ENCODE measurements at regions not wholly inside any gene's neighbourhood (a gene's known extent, or its start where the extent isn't known, plus 50 kb on each side); places are given as distances from the start of the nearest gene placed in this dataset.

DNA sequence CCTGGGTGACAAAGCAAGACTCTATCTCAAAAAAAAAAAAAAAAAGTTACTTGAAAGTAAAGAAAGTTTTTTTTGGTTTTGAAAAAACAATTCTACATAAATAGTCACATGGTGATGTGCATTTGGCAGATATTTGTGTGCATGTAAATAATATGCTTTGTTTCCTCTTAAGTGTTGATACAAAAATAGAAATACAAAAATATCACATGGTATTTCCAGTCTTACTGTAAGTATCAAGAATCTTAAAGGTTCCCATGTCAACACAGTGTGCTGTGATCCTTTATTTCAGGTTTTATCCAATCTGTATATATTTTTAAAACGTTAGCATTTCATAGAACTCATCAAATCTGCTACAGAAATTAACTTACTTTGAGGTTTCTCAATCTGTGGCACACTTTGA is 521.9 kb downstream of the TLE4 start:
- H3K27ac ChIP-seq (ENCODE audit: low read depth, low read length), result no peak overlapping the region
- H3K4me1 ChIP-seq (ENCODE audit: insufficient read depth, low read length), result no peaks in the 10 kb centered on the region
- CTCF ChIA-PET, result no interaction called here
- no peaks in the 10 kb centered on the region for H3K27me3 ChIP-seq (ENCODE audit: insufficient read depth, low read length, poor library complexity, severe bottlenecking)
- POLR2A ChIA-PET, result interaction anchor here (0.6 kb wide), 1 partner anchor 80 kb away, joined by 3 read pairs; no protein-coding TSS in a partner anchor
- no peaks in the 10 kb centered on the region for H3K36me3 ChIP-seq (ENCODE audit: insufficient read depth, low read length)
- Mint-ChIP-seq H3K36me3 (no peaks in the 10 kb centered on the region), H3K9me3 (no peaks in the 10 kb centered on the region), H3K27me3 (peaks cover 0 to 5% of the 10 kb centered on the region in 2 donors), H3K27ac (no peak overlapping the region), H3K4me3 (no peak overlapping the region), H3K4me1 (no peaks in the 10 kb centered on the region)
- H3K4me3 ChIP-seq (ENCODE audit: low read length), result no peak overlapping the region
- DNase-seq, result no peak
- no peaks in the 10 kb centered on the region for H3K9me3 ChIP-seq (ENCODE audit: low read length)

DNA sequence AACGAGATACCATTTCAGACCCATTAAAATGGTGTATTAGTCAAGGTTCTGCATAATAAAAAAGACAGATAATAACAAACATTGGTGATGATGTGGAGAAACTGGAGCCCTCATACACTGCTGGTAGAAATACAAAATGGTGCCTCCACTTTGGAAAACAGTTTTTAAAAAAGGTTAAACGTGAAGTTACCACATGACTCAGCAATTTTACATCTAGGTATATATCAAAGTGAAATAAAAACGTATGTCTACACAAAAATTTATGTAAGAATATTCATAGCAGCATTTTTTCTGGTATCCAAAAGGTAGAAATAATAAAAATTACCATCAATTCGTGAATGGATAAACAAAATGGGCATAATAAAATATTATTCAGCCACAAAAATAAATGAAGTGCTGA is 519.8 kb downstream of the TLE4 start:
- POLR2A ChIA-PET, result no interaction called here
- H3K9me3 Mint-ChIP-seq, result no peaks in the 10 kb centered on the region
- H3K36me3 Mint-ChIP-seq, result no peaks in the 10 kb centered on the region
- H3K9me3 ChIP-seq (ENCODE audit: low read length), result no peaks in the 10 kb centered on the region
- no peak overlapping the region for H3K4me3 Mint-ChIP-seq
- no peak overlapping the region for H3K4me3 ChIP-seq (ENCODE audit: low read length)
- H3K36me3 ChIP-seq (ENCODE audit: insufficient read depth, low read length), result no peaks in the 10 kb centered on the region
- no peak overlapping the region for H3K27ac Mint-ChIP-seq
- H3K4me1 Mint-ChIP-seq, result no peaks in the 10 kb centered on the region
- peaks cover 0 to 5% of the 10 kb centered on the region in 2 donors for H3K27me3 Mint-ChIP-seq
- no peaks in the 10 kb centered on the region for H3K27me3 ChIP-seq (ENCODE audit: insufficient read depth, low read length, poor library complexity, severe bottlenecking)
- H3K27ac ChIP-seq (ENCODE audit: low read depth, low read length), result no peak overlapping the region
- DNase-seq, result no peak
- CTCF ChIA-PET, result no interaction called here
- no peaks in the 10 kb centered on the region for H3K4me1 ChIP-seq (ENCODE audit: insufficient read depth, low read length)

DNA sequence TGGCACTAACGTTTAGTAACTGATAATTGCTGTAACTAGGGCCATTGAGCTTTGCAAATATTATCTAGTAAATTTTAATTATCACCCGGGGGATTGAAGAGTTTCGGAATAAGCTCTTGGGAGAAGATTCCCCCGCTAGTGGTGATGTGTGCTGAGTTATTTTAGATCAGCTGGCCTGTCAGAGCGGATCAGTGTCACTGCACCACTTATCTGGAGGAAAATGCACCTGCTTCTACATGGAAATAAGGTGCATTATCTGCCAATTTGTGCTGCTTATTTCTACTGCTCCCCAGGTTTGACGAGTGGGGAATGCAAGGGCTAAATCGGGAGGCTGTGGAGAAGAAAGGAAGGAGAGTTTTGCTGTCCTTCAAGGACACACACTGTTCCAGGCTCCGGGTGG is 518.6 kb downstream of the TLE4 start:
- H3K4me3 Mint-ChIP-seq, result peak overlapping the region in 1 of 7 donors; percentile 40
- Histone ChIP-seq H3K9me3 (ENCODE audit: low read length) (no peaks in the 10 kb centered on the region), H3K36me3 (ENCODE audit: insufficient read depth, low read length) (no peaks in the 10 kb centered on the region), H3K4me3 (ENCODE audit: low read length) (no peak overlapping the region), H3K4me1 (ENCODE audit: insufficient read depth, low read length) (no peaks in the 10 kb centered on the region), H3K27ac (ENCODE audit: low read depth, low read length) (no peak overlapping the region), H3K27me3 (ENCODE audit: insufficient read depth, low read length, poor library complexity, severe bottlenecking) (no peaks in the 10 kb centered on the region)
- ChIA-PET CTCF (no interaction called here), POLR2A (no interaction called here)
- H3K9me3 Mint-ChIP-seq, result no peaks in the 10 kb centered on the region
- no peak overlapping the region for H3K27ac Mint-ChIP-seq
- H3K36me3 Mint-ChIP-seq, result no peaks in the 10 kb centered on the region
- H3K27me3 Mint-ChIP-seq, result peaks cover 0 to 5% of the 10 kb centered on the region in 2 donors
- no peak for DNase-seq
- H3K4me1 Mint-ChIP-seq, result no peaks in the 10 kb centered on the region

DNA sequence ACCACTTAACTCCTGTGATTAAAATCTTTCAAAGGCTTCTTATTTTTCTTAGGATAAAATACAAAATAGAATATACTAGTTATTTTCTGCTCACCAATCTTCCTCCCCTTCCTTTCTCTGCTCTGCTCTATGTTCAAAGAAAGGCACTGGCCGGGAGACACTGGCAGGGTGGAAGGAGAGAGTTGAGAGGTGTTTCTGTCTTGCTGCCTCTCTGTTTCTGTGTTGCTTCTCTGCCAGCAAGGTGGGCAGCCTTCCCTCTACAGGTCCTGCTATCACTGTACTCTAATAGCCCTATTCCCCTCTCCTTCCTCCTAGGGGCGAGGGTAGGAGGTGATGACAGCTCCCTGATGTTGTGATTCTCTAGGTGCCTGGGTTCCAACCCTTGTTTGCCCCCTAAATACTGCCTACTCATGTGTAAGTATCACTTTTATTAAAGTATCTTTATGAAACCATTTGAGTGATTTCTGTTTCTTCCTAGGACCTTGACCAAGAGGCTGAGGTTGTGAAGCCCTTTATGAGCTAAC is 515.1 kb downstream of the TLE4 start:
- Mint-ChIP-seq H3K9me3 (no peaks in the 10 kb centered on the region), H3K36me3 (no peaks in the 10 kb centered on the region), H3K4me3 (no peak overlapping the region), H3K4me1 (no peaks in the 10 kb centered on the region), H3K27ac (no peak overlapping the region), H3K27me3 (peaks cover 0 to 5% of the 10 kb centered on the region in 2 donors)
- H3K4me3 ChIP-seq (ENCODE audit: low read length), result no peak overlapping the region
- no peaks in the 10 kb centered on the region for H3K36me3 ChIP-seq (ENCODE audit: insufficient read depth, low read length)
- no peaks in the 10 kb centered on the region for H3K4me1 ChIP-seq (ENCODE audit: insufficient read depth, low read length)
- DNase-seq, result no peak
- H3K27me3 ChIP-seq (ENCODE audit: insufficient read depth, low read length, poor library complexity, severe bottlenecking), result no peaks in the 10 kb centered on the region
- ChIA-PET POLR2A (no interaction called here), CTCF (no interaction called here)
- H3K9me3 ChIP-seq (ENCODE audit: low read length), result no peaks in the 10 kb centered on the region
- H3K27ac ChIP-seq (ENCODE audit: low read depth, low read length), result no peak overlapping the region

DNA sequence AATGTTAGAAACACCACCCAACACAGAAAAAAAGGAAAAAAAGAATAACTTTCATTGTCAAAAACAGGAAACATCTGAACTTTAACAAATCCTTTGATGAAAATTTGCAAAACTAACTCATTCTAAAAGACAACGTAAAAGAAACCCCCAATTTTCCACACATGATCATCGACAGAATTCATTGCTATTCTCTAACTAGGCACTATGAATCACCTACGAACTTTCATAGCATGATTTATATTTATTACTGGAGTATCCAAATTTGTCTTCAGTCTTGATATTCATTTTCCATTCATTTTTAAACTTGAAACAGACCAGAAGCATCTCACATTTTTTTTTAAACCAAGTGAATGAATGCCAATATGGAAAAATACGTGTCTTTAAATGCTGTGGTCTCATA is 514.6 kb downstream of the TLE4 start:
- Histone ChIP-seq H3K27ac (ENCODE audit: low read depth, low read length) (no peak overlapping the region), H3K4me3 (ENCODE audit: low read length) (no peak overlapping the region), H3K36me3 (ENCODE audit: insufficient read depth, low read length) (no peaks in the 10 kb centered on the region), H3K9me3 (ENCODE audit: low read length) (no peaks in the 10 kb centered on the region), H3K27me3 (ENCODE audit: insufficient read depth, low read length, poor library complexity, severe bottlenecking) (no peaks in the 10 kb centered on the region), H3K4me1 (ENCODE audit: insufficient read depth, low read length) (no peaks in the 10 kb centered on the region)
- no peak for DNase-seq
- no peaks in the 10 kb centered on the region for H3K36me3 Mint-ChIP-seq
- H3K9me3 Mint-ChIP-seq, result no peaks in the 10 kb centered on the region
- ChIA-PET CTCF (no interaction called here), POLR2A (no interaction called here)
- H3K27ac Mint-ChIP-seq, result no peak overlapping the region
- peaks cover 0 to 5% of the 10 kb centered on the region in 2 donors for H3K27me3 Mint-ChIP-seq
- no peak overlapping the region for H3K4me3 Mint-ChIP-seq
- no peaks in the 10 kb centered on the region for H3K4me1 Mint-ChIP-seq

DNA sequence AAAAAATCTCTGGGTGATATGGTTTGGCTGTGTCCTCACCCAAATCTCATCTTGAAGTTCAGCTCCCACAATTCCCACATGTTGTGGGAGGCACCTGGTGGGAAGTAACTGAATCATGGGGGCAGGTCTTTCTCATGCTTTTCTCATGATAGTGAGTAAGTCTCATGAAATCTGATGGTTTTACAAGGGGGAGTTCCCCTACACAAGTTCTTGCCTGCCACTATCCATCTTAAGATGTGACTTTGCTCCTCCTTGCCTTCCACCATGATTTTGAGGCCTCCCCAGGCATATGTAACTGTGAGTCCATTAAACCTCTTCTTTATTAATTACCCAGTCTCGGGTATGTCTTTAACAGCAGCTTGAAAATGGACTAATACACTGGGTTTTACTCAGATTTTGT is 513.9 kb downstream of the TLE4 start:
- H3K27ac ChIP-seq (ENCODE audit: low read depth, low read length), result no peak overlapping the region
- Mint-ChIP-seq H3K27me3 (peaks cover 0 to 5% of the 10 kb centered on the region in 2 donors), H3K36me3 (no peaks in the 10 kb centered on the region), H3K4me3 (no peak overlapping the region), H3K9me3 (no peaks in the 10 kb centered on the region), H3K27ac (no peak overlapping the region), H3K4me1 (no peaks in the 10 kb centered on the region)
- CTCF ChIA-PET, result no interaction called here
- H3K9me3 ChIP-seq (ENCODE audit: low read length), result no peaks in the 10 kb centered on the region
- POLR2A ChIA-PET, result no interaction called here
- H3K4me3 ChIP-seq (ENCODE audit: low read length), result no peak overlapping the region
- DNase-seq, result no peak
- no peaks in the 10 kb centered on the region for H3K27me3 ChIP-seq (ENCODE audit: insufficient read depth, low read length, poor library complexity, severe bottlenecking)
- no peaks in the 10 kb centered on the region for H3K4me1 ChIP-seq (ENCODE audit: insufficient read depth, low read length)
- no peaks in the 10 kb centered on the region for H3K36me3 ChIP-seq (ENCODE audit: insufficient read depth, low read length)

DNA sequence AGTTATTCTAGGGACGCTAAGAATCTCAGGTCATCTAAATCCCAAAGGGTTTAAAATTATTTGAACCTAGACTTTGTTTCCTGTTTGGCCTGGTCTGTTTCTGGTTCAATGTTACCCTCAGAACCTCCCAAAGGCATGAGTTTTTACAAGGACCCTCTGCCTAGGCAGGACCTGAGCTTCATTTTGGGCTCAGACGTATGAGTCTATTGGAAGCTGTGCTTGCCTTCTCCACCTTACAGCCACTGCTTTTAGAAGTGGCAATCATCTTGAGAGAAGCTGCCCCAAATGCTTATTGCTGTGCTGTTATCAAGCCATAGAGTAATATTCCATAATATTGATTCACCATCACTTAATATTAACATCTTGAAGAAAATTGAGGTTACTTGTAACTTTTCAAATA is 510.4 kb downstream of the TLE4 start:
- Mint-ChIP-seq H3K4me3 (no peak overlapping the region), H3K36me3 (no peaks in the 10 kb centered on the region), H3K4me1 (no peaks in the 10 kb centered on the region), H3K9me3 (no peaks in the 10 kb centered on the region), H3K27ac (no peak overlapping the region), H3K27me3 (no peaks in the 10 kb centered on the region)
- no peak overlapping the region for H3K4me3 ChIP-seq (ENCODE audit: low read length)
- H3K36me3 ChIP-seq (ENCODE audit: insufficient read depth, low read length), result no peaks in the 10 kb centered on the region
- CTCF ChIA-PET, result interaction anchor here (1.2 kb wide), 1 partner anchor 14 kb away, joined by 3 read pairs; no protein-coding TSS in a partner anchor
- no peaks in the 10 kb centered on the region for H3K4me1 ChIP-seq (ENCODE audit: insufficient read depth, low read length)
- POLR2A ChIA-PET, result no interaction called here
- H3K27ac ChIP-seq (ENCODE audit: low read depth, low read length), result no peak overlapping the region
- no peak for DNase-seq
- no peaks in the 10 kb centered on the region for H3K9me3 ChIP-seq (ENCODE audit: low read length)
- H3K27me3 ChIP-seq (ENCODE audit: insufficient read depth, low read length, poor library complexity, severe bottlenecking), result no peaks in the 10 kb centered on the region

DNA sequence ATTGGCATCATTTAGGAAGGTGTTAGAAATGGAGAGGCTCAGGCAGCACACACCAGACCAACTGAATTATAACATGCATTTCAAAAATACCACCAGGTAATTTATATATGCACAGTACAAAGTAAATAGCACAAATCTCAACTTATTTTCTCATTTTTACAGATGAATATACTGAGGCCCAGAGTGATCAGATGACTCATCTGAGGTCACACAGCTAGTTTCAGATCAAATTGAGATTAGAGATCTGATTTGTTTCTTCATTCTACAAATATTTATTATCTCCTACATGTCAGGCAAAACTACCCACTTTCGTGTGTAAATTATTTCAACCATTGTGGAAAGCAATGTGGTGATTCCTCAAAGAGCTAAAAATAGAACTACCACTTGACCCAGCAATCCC is 507.1 kb downstream of the TLE4 start:
- Mint-ChIP-seq H3K4me1 (no peaks in the 10 kb centered on the region), H3K27ac (no peak overlapping the region), H3K36me3 (no peaks in the 10 kb centered on the region), H3K9me3 (no peaks in the 10 kb centered on the region), H3K27me3 (no peaks in the 10 kb centered on the region), H3K4me3 (no peak overlapping the region)
- ChIA-PET CTCF (no interaction called here), POLR2A (no interaction called here)
- no peak for DNase-seq
- H3K27ac ChIP-seq (ENCODE audit: low read depth, low read length), result no peak overlapping the region
- H3K9me3 ChIP-seq (ENCODE audit: low read length), result no peaks in the 10 kb centered on the region
- no peak overlapping the region for H3K4me3 ChIP-seq (ENCODE audit: low read length)
- no peaks in the 10 kb centered on the region for H3K27me3 ChIP-seq (ENCODE audit: insufficient read depth, low read length, poor library complexity, severe bottlenecking)
- H3K4me1 ChIP-seq (ENCODE audit: insufficient read depth, low read length), result no peaks in the 10 kb centered on the region
- H3K36me3 ChIP-seq (ENCODE audit: insufficient read depth, low read length), result no peaks in the 10 kb centered on the region

DNA sequence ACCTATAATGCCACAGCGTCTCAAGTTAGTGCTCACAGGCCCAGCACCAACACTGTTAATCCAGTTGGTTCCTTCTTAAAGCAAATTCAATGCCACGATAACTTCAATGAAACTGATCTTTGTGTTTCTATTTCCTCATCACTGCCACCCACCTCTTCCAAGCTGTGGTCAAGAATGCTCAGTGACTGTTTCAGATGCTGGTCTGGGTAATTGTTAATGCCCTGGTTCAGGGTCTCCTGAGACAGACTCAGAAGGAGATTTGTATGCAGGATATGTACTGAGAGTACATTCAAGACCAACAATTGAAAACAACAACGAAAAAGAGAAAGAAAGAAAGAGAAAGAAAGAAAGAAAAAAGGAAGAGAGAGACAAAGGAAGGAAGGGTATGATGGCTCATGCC is 505.3 kb downstream of the TLE4 start:
- no peaks in the 10 kb centered on the region for H3K4me1 ChIP-seq (ENCODE audit: insufficient read depth, low read length)
- H3K27me3 ChIP-seq (ENCODE audit: insufficient read depth, low read length, poor library complexity, severe bottlenecking), result no peaks in the 10 kb centered on the region
- no peak for DNase-seq
- H3K36me3 ChIP-seq (ENCODE audit: insufficient read depth, low read length), result no peaks in the 10 kb centered on the region
- ChIA-PET CTCF (no interaction called here), POLR2A (no interaction called here)
- no peaks in the 10 kb centered on the region for H3K9me3 Mint-ChIP-seq
- no peaks in the 10 kb centered on the region for H3K9me3 ChIP-seq (ENCODE audit: low read length)
- H3K4me3 ChIP-seq (ENCODE audit: low read length), result no peak overlapping the region
- no peak overlapping the region for H3K27ac Mint-ChIP-seq
- no peak overlapping the region for H3K4me3 Mint-ChIP-seq
- H3K27me3 Mint-ChIP-seq, result no peaks in the 10 kb centered on the region
- no peaks in the 10 kb centered on the region for H3K36me3 Mint-ChIP-seq
- no peaks in the 10 kb centered on the region for H3K4me1 Mint-ChIP-seq
- H3K27ac ChIP-seq (ENCODE audit: low read depth, low read length), result no peak overlapping the region
